ENCODE measurements at regions not wholly inside any gene's neighbourhood (a gene's known extent, or its start where the extent isn't known, plus 50 kb on each side); places are given as distances from the start of the nearest gene placed in this dataset.

DNA sequence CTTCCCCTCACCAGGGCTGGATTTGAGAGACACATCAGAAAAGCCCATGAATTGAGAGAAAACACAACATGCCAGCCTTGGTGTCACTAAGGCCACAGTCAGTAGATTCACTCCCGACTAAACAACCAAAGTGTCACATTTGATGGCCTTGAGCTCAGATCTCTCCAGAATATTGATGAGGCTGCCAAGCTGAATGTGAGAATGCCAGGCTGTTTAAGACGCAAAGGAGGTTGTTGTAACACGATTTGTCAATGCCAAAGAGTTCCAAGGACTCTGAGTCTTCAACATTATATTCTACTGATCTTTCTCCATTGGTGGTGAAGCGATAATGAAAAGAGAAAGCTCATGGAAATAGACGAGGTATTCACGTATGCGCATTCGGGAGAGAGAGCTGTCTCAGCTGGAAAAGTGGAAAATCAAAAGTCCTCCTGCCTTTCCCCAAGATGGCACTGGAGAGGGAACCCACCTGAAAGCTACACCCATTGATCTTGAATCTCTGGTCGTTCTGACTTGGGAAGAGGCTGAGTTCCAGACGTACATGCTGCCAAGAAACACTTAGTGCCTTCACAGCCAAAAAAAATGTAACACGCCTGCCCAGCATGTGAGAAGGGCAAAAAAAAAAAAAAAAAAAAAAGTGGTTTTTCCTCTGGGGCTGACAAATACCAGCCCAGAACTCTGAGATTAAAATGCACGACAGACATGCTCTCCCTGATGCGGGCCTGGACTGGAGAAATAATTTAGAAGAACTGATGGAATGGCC lies 1159.6 kb downstream of the VRK1 start:
- Histone ChIP-seq H3K4me2 (ENCODE audit: low read length) (no peak overlapping the region), H3K9me3 (ENCODE audit: low read length) (no peaks in the 10 kb centered on the region), H3K4me3 (ENCODE audit: low read length) (no peak overlapping the region), H3K9me2 (ENCODE audit: insufficient read depth, low read length) (no peaks in the 10 kb centered on the region), H2AFZ (ENCODE audit: low read depth, low read length) (no peak overlapping the region), H3K27ac (ENCODE audit: low read length) (no peak overlapping the region), H3K36me3 (ENCODE audit: insufficient read depth, low read length) (no peaks in the 10 kb centered on the region), H3F3A (ENCODE audit: insufficient read depth, low read length, poor library complexity, severe bottlenecking) (no peaks in the 10 kb centered on the region), H3K27me3 (ENCODE audit: insufficient read depth, low read depth, low read length) (no peaks in the 10 kb centered on the region), H4K20me1 (ENCODE audit: insufficient read depth) (no peaks in the 10 kb centered on the region), H3K79me2 (replicated peaks; ENCODE audit: insufficient read depth, low read length) (no peaks in the 10 kb centered on the region), H3K9ac (ENCODE audit: low read length) (no peak overlapping the region)
- TF ChIP-seq SMC3 (conservative IDR thresholded peaks at IDR 0.05; ENCODE audit: poor library complexity) (no peak), EZH2 (IDR thresholded peaks at IDR 0.05; ENCODE audit: borderline replicate concordance, insufficient read depth, low read length, poor library complexity, severe bottlenecking) (no peak), POLR2AphosphoS5 (IDR thresholded peaks at IDR 0.05) (no peak), EP300 (conservative IDR thresholded peaks at IDR 0.05; ENCODE audit: poor library complexity, severe bottlenecking) (no peak), RAD21 (conservative IDR thresholded peaks at IDR 0.05) (no peak), REST (IDR thresholded peaks at IDR 0.05; ENCODE audit: borderline replicate concordance) (no peak), TAF1 (IDR thresholded peaks at IDR 0.05; ENCODE audit: low read depth) (no peak), MXI1 (conservative IDR thresholded peaks at IDR 0.05; ENCODE audit: poor library complexity, severe bottlenecking) (no peak), CTCF (IDR thresholded peaks at IDR 0.05; ENCODE audit: poor library complexity, severe bottlenecking) (no peak)

DNA sequence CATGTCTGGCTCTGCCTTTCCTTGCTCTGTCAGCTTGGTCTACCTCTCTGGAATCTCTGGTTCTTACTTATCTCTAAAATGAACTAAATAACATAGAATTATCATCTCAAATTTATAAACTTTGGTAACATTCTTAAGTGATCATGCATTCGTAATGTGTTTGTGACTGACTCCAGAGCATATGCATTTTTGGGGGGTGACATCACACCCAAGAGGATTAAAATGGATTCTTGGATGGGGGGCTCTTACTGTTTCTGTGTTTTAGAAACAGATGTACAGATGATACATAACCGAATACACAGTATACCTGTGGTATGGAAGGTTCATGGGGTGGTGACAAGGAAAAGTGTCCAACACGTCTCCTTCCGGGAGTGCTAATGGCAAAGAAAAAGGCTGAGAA lies 1162.1 kb downstream of the VRK1 start:
- H3F3A ChIP-seq (ENCODE audit: insufficient read depth, low read length, poor library complexity, severe bottlenecking) = no peaks in the 10 kb centered on the region
- H3K36me3 ChIP-seq (ENCODE audit: insufficient read depth, low read length) = no peaks in the 10 kb centered on the region
- no peaks in the 10 kb centered on the region for H3K9me3 ChIP-seq (ENCODE audit: low read length)
- no peaks in the 10 kb centered on the region for H4K20me1 ChIP-seq (ENCODE audit: insufficient read depth)
- H3K27me3 ChIP-seq (ENCODE audit: insufficient read depth, low read depth, low read length) = no peaks in the 10 kb centered on the region
- H3K4me3 ChIP-seq (ENCODE audit: low read length) = no peak overlapping the region
- H3K9me2 ChIP-seq (ENCODE audit: insufficient read depth, low read length) = no peaks in the 10 kb centered on the region
- H3K9ac ChIP-seq (ENCODE audit: low read length) = no peak overlapping the region
- H3K79me2 ChIP-seq (replicated peaks; ENCODE audit: insufficient read depth, low read length) = no peaks in the 10 kb centered on the region
- H2AFZ ChIP-seq (ENCODE audit: low read depth, low read length) = no peak overlapping the region
- TF ChIP-seq SMC3 (conservative IDR thresholded peaks at IDR 0.05; ENCODE audit: poor library complexity) (no peak), EP300 (conservative IDR thresholded peaks at IDR 0.05; ENCODE audit: poor library complexity, severe bottlenecking) (no peak), TAF1 (IDR thresholded peaks at IDR 0.05; ENCODE audit: low read depth) (no peak), RAD21 (conservative IDR thresholded peaks at IDR 0.05) (no peak), MXI1 (conservative IDR thresholded peaks at IDR 0.05; ENCODE audit: poor library complexity, severe bottlenecking) (no peak), CTCF (IDR thresholded peaks at IDR 0.05; ENCODE audit: poor library complexity, severe bottlenecking) (no peak), POLR2AphosphoS5 (IDR thresholded peaks at IDR 0.05) (no peak), REST (IDR thresholded peaks at IDR 0.05; ENCODE audit: borderline replicate concordance) (no peak), EZH2 (IDR thresholded peaks at IDR 0.05; ENCODE audit: borderline replicate concordance, insufficient read depth, low read length, poor library complexity, severe bottlenecking) (no peak)
- H3K27ac ChIP-seq (ENCODE audit: low read length) = no peak overlapping the region
- H3K4me2 ChIP-seq (ENCODE audit: low read length) = no peak overlapping the region

All from neural cell (in vitro differentiated cells).